Spinal cord (tissue), 9 donors: ENCODE measurements at regions not wholly inside any gene's neighbourhood (a gene's known extent, or its start where the extent isn't known, plus 50 kb on each side); places are given as distances from the start of the nearest gene placed in this dataset.

ENCODE experiments used
- DNase-seq, 6 donors: peaks; one replicate each; pipeline versions ENCODE4 v3.0.0 to v3.0.0-alpha.2; 2013 to 2015; ENCODE audit warnings: low spot score in 6 of 6, low read depth in 4 of 6
- H3K27ac ChIP-seq: one replicate; pipeline ENCODE4 v1.5.1; 2013; ENCODE audit warnings: low read depth, low read length, control low read depth
- H3K27me3 ChIP-seq: one replicate; pipeline ENCODE4 v1.6.1; 2013; ENCODE audit warnings: low read length; ENCODE audit not compliant: control insufficient read depth, insufficient read depth
- H3K36me3 ChIP-seq: one replicate; pipeline ENCODE4 v1.6.1; 2013; ENCODE audit warnings: low read length; ENCODE audit not compliant: control insufficient read depth, insufficient read depth
- H3K4me1 ChIP-seq: one replicate; pipeline ENCODE4 v1.6.1; 2013; ENCODE audit warnings: low read length; ENCODE audit not compliant: control insufficient read depth, insufficient read depth
- H3K4me3 ChIP-seq: one replicate; pipeline ENCODE4 v1.5.1; 2013; ENCODE audit warnings: low read depth, low read length, control low read depth
- H3K9me3 ChIP-seq: one replicate; pipeline ENCODE4 v1.6.1; 2013; ENCODE audit warnings: low read length; ENCODE audit not compliant: control insufficient read depth, insufficient read depth
- WGBS: methylation state at CpG from one replicate; pipeline ENCODE4 v1.1.5; 2013; ENCODE audit warnings: missing lambda C conversion rate; ENCODE audit not compliant: insufficient coverage; 5-methylcytosine and 5-hydroxymethylcytosine counted together
- donor health status: healthy.

DNA sequence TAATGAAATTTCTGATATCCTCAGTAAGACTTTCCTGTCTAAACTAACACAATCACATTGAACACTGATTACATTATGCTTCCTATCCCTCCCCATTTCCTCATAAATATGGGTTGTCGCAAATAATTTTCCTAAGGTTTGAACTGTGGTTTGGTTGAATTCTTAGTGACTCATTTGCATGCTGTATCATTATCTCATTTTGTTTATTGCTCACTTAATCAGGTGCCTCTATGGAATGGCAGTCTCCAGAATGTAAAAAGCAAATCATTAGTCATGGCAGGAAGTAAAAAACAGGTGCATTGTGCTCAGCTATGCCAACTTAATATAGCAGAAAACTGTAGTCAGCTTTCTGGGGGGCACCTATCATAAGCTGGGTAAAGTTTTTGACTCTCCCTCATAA, 216.0 kb upstream of the ZBTB20 start:
- no peak overlapping the region for H3K27ac ChIP-seq
- H3K36me3 ChIP-seq: no peaks in the 10 kb centered on the region
- no peaks in the 10 kb centered on the region for H3K4me1 ChIP-seq
- DNase-seq: peak in 1 of 6 donors; percentile 12
- no peaks in the 10 kb centered on the region for H3K27me3 ChIP-seq
- no peak overlapping the region for H3K4me3 ChIP-seq
- no peaks in the 10 kb centered on the region for H3K9me3 ChIP-seq
- no CpG with 5 or more reads among the region's 1 CpG for WGBS

DNA sequence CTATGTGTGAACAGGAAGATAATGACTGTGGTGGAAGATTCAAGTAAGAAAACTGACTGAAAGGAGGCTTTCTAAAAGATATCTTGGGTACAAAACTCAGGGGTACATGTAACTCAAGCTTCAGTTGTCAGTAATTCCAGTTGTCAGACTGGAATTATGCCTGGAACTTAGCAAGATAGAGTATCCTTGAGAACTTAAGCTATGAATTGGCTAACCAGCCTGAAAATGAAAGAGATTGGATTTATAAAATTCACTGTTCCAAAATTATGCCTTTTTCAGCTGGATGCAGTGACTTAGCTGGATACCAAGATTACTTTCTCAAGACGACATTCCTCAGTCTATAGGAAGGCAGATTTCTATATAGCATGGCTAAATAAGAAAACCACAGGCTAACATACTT, 221.9 kb upstream of the ZBTB20 start:
- H3K4me1 ChIP-seq: no peaks in the 10 kb centered on the region
- no peak for DNase-seq
- no peaks in the 10 kb centered on the region for H3K36me3 ChIP-seq
- no peak overlapping the region for H3K27ac ChIP-seq
- H3K27me3 ChIP-seq: no peaks in the 10 kb centered on the region
- H3K4me3 ChIP-seq: no peak overlapping the region
- no CpG with 5 or more reads among the region's 1 CpG for WGBS
- no peaks in the 10 kb centered on the region for H3K9me3 ChIP-seq

DNA sequence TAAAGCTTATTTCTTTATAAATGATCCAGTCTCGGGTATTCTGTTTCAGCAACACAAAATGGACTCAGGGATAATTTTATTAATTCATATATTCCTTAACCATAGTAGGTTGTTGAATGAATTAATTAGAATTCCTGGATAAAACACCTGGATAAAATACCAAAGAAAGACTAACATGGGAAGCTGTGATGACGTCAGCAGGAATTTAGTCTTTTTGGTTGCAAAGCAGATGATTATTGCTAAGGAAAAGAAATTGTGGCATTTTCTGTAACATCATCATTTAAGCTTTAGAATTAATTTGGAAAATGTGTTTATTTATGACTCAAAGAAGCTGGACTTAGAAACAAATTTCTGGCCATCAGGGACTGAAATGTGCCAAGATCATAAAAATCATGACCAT, 228.3 kb upstream of the ZBTB20 start:
- H3K4me3 ChIP-seq: no peak overlapping the region
- H3K36me3 ChIP-seq: no peaks in the 10 kb centered on the region
- no peaks in the 10 kb centered on the region for H3K27me3 ChIP-seq
- no peaks in the 10 kb centered on the region for H3K4me1 ChIP-seq
- DNase-seq: no peak
- no CpG with 5 or more reads among the region's 2 CpGs for WGBS
- no peaks in the 10 kb centered on the region for H3K9me3 ChIP-seq
- H3K27ac ChIP-seq: no peak overlapping the region

DNA sequence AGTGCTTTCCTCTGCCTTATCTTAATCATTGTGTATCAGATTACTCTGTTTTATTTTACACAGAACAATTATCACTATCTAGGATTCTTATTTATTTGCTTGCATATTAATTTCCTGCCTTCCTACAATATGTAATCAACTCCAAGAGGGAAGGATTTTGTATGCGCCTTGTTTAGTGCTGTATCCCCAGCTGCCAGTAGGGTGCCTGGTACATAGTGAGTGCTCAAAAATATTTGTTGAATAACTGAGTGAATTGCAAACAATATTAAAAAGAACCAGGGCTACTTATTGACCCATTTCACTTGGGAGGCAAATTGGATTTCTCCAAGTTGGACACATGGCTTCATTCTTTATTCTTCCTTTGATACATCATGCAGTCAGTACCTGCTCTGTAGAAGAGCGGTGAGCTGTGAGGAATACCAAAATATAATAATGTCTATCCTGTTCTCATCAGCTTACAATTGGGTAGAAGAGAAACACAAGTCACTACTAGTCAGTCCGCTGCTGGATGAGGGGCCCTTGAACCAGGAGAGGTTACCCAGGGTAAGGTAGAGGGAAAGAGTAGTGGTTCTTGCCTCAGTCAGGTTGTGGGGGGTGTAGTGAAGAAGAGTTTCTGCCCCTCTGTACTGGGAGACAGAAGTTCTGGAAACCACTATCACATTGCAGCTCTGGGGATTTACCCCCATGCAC, 233.9 kb upstream of the ZBTB20 start:
- Histone ChIP-seq H3K36me3 (no peaks in the 10 kb centered on the region), H3K27me3 (no peaks in the 10 kb centered on the region), H3K4me3 (no peak overlapping the region), H3K27ac (no peak overlapping the region), H3K9me3 (no peaks in the 10 kb centered on the region), H3K4me1 (no peaks in the 10 kb centered on the region)
- DNase-seq: no peak
- WGBS: 100% methylated on average over 1 of the region's 3 CpGs

DNA sequence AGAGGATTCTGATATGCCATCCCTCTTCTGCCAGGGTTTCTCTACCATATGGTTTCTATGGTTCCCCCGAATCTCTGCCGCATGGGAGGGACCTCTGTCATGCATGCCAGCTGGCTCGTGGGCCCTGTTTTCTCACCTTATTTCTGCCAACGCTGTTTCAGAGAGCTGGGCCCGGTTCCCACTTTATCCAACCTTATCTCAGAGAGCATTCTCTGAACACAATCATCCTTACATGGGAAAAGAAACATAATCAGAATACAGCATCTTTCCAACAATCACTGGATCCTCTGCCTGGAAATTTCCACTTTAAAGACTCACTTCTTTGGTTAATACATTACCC, 234.5 kb upstream of the ZBTB20 start:
- 55% methylated on average over 5 of the region's 5 CpGs for WGBS
- H3K36me3 ChIP-seq: no peaks in the 10 kb centered on the region
- H3K27ac ChIP-seq: no peak overlapping the region
- H3K4me1 ChIP-seq: no peaks in the 10 kb centered on the region
- H3K4me3 ChIP-seq: no peak overlapping the region
- no peaks in the 10 kb centered on the region for H3K9me3 ChIP-seq
- H3K27me3 ChIP-seq: no peaks in the 10 kb centered on the region
- peak in 2 of 6 donors; percentile 32 to 93 for DNase-seq

DNA sequence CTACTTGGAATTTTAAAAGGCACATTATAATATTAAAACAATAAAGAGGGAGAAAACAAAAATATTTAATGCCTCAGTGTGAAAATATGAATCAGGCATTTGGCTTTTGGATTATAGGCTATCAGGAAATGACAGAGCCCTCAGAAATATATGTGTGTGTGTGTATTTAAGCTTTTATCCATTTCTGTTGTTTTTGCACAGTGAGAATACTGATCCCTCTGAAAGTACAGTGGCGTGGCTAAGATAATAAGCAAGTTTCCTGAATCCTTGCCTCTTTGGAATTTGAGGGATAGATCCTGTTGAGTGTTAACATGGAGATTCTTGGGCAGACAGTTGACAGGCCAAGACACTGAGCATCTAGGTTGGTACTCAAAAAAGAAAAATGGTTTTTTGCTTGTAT, 234.8 kb upstream of the ZBTB20 start:
- H3K36me3 ChIP-seq: no peaks in the 10 kb centered on the region
- WGBS: 69% methylated on average over 1 of the region's 1 CpG

DNA sequence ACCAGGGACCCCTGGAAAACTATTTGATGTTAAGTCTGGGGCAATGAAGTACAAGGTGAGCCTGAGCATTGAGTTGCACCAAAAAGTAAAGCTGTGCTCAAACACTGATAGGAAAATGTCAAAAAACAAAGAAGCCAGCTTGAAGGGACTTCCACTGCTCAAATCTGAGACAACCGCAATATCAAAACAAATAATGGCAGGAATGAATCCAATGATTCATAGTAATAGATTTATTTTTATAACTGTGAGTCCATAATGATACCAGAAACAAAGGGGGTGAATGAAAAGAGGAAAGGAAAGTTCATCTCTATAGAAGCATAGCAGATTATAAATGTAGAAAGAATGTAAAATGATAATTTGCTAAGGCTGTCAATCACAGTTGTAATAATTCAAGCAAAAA, 237.3 kb upstream of the ZBTB20 start:
- H3K36me3 ChIP-seq: no peaks in the 10 kb centered on the region
- H3K4me3 ChIP-seq: no peak overlapping the region
- no CpG with 5 or more reads among the region's 1 CpG for WGBS
- H3K9me3 ChIP-seq: no peaks in the 10 kb centered on the region
- no peaks in the 10 kb centered on the region for H3K4me1 ChIP-seq
- H3K27me3 ChIP-seq: no peaks in the 10 kb centered on the region
- no peak for DNase-seq
- no peak overlapping the region for H3K27ac ChIP-seq

More for the DNA sequence above, 234.8 kb upstream of the ZBTB20 start:
- Histone ChIP-seq H3K4me3 (no peak overlapping the region), H3K27me3 (no peaks in the 10 kb centered on the region), H3K9me3 (no peaks in the 10 kb centered on the region), H3K4me1 (no peaks in the 10 kb centered on the region), H3K27ac (no peak overlapping the region)
- DNase-seq: no peak

DNA sequence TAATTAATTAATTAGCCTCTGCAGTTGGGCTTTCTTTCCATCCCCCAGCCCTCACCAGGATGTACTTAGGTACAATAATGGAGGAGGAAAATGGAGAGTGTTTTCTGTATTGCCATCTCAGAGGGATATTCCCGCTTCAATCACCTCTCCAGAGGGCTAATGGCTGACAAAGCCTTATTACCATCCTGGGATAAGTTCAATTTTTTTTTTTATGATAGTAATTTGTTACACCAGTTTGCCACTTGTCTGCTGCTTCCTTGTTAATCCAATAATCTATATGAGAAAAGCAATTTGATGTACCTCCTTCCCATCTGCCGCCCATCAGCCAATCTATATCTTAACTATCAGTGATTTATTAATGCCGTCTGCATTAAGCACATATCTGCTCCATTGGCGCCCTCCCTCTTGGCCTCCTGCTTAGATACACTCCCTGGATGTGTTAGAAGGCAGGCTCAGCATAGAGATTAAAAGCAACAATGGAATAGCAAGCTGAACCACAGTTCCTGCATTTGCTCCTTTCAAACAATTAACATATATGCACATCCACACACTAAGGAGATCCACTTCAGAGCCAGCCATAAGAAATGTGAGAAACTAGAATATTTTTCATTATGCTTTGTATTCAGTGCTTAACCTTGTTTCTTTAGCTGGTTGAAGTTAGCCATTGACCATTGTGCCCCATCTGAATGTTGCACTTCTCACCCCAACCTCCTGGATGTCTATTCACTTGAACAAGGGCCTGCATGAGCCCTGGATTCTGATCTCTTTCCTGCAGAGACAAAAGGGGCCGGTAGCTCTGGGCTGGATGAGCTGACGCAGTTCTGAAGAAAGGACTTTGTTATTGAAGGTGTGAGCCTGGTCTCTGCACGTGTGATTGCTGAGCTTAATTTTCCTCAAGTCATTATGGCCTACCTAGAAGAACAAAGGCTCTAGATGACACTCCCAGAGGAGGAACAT, 237.3 kb upstream of the GAP43 start:
- no peak overlapping the region for H3K27ac ChIP-seq
- H3K9me3 ChIP-seq: no peaks in the 10 kb centered on the region
- 80% methylated on average over 1 of the region's 7 CpGs for WGBS
- DNase-seq: peak in 1 of 6 donors; percentile 57
- H3K36me3 ChIP-seq: no peaks in the 10 kb centered on the region
- no peaks in the 10 kb centered on the region for H3K27me3 ChIP-seq
- H3K4me1 ChIP-seq: no peaks in the 10 kb centered on the region
- H3K4me3 ChIP-seq: no peak overlapping the region

DNA sequence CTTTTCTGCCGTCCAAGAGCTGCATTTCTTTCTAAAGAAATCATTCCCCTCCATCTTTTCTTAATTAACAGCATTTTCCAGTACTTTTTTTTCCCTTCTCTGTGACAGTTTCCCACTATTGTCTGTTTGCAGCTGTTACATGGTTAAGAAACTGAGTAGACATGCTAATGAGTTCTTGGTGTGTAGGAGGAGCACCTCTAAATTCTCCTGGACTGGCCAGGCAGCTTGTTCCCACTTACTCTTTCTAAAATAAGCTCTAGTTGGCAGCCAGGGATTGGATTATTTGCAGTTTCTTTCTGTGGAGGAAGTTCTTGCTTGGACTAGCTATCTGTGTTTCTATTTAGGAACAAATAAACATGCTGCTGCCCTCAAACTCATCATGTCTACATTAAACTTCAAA, 235.1 kb upstream of the GAP43 start:
- peak in 1 of 6 donors; percentile 33 for DNase-seq
- no peaks in the 10 kb centered on the region for H3K9me3 ChIP-seq
- no peak overlapping the region for H3K4me3 ChIP-seq
- no peaks in the 10 kb centered on the region for H3K4me1 ChIP-seq
- WGBS: no CpG with 5 or more reads among the region's 1 CpG
- no peaks in the 10 kb centered on the region for H3K36me3 ChIP-seq
- no peaks in the 10 kb centered on the region for H3K27me3 ChIP-seq
- no peak overlapping the region for H3K27ac ChIP-seq

DNA sequence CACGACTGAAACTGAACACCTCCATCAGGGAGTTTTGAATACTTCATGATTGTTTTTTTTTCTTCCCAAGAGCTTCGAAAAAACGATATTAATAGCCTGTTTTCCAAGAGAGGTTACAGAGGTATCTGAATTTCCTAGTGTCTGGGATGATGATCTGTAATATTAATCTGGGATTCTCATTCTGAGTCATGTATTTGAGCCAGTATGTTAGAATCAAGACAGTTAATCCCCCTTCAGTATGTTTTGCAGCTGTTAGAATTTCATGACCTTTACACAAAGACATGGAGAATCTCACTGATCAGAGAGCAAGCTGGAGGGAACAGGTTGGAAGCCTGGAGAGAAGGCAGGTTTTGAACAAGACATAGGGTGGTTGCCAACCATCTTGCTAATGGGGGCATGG, 234.5 kb upstream of the GAP43 start:
- no peaks in the 10 kb centered on the region for H3K36me3 ChIP-seq
- WGBS: no CpG with 5 or more reads among the region's 3 CpGs
- H3K27me3 ChIP-seq: no peaks in the 10 kb centered on the region
- no peak overlapping the region for H3K4me3 ChIP-seq
- H3K4me1 ChIP-seq: no peaks in the 10 kb centered on the region
- no peaks in the 10 kb centered on the region for H3K9me3 ChIP-seq
- no peak for DNase-seq
- H3K27ac ChIP-seq: no peak overlapping the region
